ENCODE measurements at regions not wholly inside any gene's neighbourhood (a gene's known extent, or its start where the extent isn't known, plus 50 kb on each side); places are given as distances from the start of the nearest gene placed in this dataset.

DNA sequence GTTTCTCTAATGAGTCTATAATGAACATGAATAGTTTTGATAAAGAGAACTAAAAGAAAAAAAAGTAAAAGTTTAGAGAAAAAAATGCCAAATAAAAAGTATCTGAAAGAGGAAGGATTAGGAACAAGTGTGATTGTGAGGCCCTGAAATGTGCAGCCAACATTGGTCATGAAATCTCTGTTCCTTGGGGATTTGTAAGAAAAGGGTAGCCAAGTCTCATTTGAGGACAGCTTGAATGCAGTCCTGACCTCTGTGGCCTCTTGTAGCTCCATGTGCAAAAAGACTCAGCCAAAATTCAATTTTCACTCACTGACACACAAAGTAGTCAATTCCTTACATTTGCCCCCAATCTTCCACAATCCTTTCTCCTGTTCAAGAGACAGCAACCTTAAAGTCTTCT lies 167.9 kb downstream of the KLF12 start:
- TF ChIP-seq POLR2A (IDR thresholded peaks at IDR 0.05) (no peak), EP300 (IDR thresholded peaks at IDR 0.05) (no peak)
- TF ChIP-seq, protein P1, sequence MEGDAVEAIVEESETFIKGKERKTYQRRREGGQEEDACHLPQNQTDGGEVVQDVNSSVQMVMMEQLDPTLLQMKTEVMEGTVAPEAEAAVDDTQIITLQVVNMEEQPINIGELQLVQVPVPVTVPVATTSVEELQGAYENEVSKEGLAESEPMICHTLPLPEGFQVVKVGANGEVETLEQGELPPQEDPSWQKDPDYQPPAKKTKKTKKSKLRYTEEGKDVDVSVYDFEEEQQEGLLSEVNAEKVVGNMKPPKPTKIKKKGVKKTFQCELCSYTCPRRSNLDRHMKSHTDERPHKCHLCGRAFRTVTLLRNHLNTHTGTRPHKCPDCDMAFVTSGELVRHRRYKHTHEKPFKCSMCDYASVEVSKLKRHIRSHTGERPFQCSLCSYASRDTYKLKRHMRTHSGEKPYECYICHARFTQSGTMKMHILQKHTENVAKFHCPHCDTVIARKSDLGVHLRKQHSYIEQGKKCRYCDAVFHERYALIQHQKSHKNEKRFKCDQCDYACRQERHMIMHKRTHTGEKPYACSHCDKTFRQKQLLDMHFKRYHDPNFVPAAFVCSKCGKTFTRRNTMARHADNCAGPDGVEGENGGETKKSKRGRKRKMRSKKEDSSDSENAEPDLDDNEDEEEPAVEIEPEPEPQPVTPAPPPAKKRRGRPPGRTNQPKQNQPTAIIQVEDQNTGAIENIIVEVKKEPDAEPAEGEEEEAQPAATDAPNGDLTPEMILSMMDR (IDR thresholded peaks at IDR 0.05) = no peak

All from ovary (tissue), 3 donors.